ENCODE measurements at regions not wholly inside any gene's neighbourhood (a gene's known extent, or its start where the extent isn't known, plus 50 kb on each side); places are given as distances from the start of the nearest gene placed in this dataset.

GRCh38 chr3:124526601-124527000 is 203.7 kb upstream of the UMPS start:
- peaks cover 0 to 2% (median under 1%) of the 10 kb centered on the region in 4 donors for H3K4me1 ChIP-seq
- TF ChIP-seq POLR2AphosphoS5 (IDR thresholded peaks at IDR 0.05) (no peak), EP300 (IDR thresholded peaks at IDR 0.05) (no peak), POLR2A (IDR thresholded peaks at IDR 0.05) (no peak)
- TF ChIP-seq, protein P1, sequence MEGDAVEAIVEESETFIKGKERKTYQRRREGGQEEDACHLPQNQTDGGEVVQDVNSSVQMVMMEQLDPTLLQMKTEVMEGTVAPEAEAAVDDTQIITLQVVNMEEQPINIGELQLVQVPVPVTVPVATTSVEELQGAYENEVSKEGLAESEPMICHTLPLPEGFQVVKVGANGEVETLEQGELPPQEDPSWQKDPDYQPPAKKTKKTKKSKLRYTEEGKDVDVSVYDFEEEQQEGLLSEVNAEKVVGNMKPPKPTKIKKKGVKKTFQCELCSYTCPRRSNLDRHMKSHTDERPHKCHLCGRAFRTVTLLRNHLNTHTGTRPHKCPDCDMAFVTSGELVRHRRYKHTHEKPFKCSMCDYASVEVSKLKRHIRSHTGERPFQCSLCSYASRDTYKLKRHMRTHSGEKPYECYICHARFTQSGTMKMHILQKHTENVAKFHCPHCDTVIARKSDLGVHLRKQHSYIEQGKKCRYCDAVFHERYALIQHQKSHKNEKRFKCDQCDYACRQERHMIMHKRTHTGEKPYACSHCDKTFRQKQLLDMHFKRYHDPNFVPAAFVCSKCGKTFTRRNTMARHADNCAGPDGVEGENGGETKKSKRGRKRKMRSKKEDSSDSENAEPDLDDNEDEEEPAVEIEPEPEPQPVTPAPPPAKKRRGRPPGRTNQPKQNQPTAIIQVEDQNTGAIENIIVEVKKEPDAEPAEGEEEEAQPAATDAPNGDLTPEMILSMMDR (IDR thresholded peaks at IDR 0.05) = no peak
- peaks cover 0 to 11% (median 0%) of the 10 kb centered on the region in 4 donors for H3K9me3 ChIP-seq
- no peaks in the 10 kb centered on the region for H3K36me3 ChIP-seq
- DNase-seq = no peak
- H3K4me3 ChIP-seq = no peak overlapping the region
- intact Hi-C loops (cut with DNase I; ENCODE audit: low total_unique reads) = no loop called here
- WGBS, 5 donors = 87 to 100% (median 100%) methylated on average over 1 of the region's 1 CpG
- no peak overlapping the region for H3K27ac ChIP-seq
- no peaks in the 10 kb centered on the region for H3K27me3 ChIP-seq

GRCh38 chr3:124529826-124530571 is 200.3 kb upstream of the UMPS start:
- intact Hi-C loops (cut with DNase I; ENCODE audit: low total_unique reads) = no loop called here
- Histone ChIP-seq H3K9me3 (peaks cover 0 to 9% (median 0%) of the 10 kb centered on the region in 4 donors), H3K27me3 (no peaks in the 10 kb centered on the region), H3K4me3 (no peak overlapping the region), H3K36me3 (no peaks in the 10 kb centered on the region), H3K4me1 (no peaks in the 10 kb centered on the region), H3K27ac (no peak overlapping the region)
- TF ChIP-seq POLR2AphosphoS5 (IDR thresholded peaks at IDR 0.05) (no peak), EP300 (IDR thresholded peaks at IDR 0.05) (no peak), POLR2A (IDR thresholded peaks at IDR 0.05) (no peak)
- TF ChIP-seq, protein P1 (IDR thresholded peaks at IDR 0.05) = no peak
- 82 to 88% (median 84%) methylated on average over 3 of the region's 3 CpGs for WGBS, 5 donors
- DNase-seq = peak in 1 of 2 donors; percentile 16

GRCh38 chr3:124530916-124531315 is 199.3 kb upstream of the UMPS start:
- Histone ChIP-seq H3K36me3 (no peaks in the 10 kb centered on the region), H3K27me3 (no peaks in the 10 kb centered on the region), H3K9me3 (peaks cover 0 to under 1% (median 0%) of the 10 kb centered on the region in 4 donors), H3K4me1 (no peaks in the 10 kb centered on the region), H3K27ac (no peak overlapping the region), H3K4me3 (no peak overlapping the region)
- TF ChIP-seq EP300 (IDR thresholded peaks at IDR 0.05) (no peak), POLR2AphosphoS5 (IDR thresholded peaks at IDR 0.05) (no peak), POLR2A (IDR thresholded peaks at IDR 0.05) (no peak)
- TF ChIP-seq, protein P1 (IDR thresholded peaks at IDR 0.05) = no peak
- intact Hi-C loops (cut with DNase I; ENCODE audit: low total_unique reads) = no loop called here
- DNase-seq = no peak

DNA sequence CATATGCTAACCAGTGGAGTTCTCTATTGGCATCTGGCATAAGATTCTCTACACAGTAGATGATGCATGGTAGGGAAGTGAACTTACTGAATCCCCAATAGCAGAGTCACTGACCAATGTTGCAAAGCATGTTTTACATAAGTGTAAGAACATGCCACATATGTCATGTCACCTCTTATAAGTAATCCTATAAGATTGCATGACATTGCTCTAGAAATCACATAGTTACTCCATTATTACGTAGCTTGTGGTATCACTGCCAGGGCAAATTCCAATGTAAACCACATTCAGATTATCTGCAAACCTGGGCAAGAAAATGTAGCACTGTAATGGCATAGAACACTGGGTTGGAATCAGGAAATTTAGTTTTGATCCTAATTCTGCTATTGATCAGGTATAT is 198.2 kb upstream of the UMPS start:
- H3K9me3 ChIP-seq = no peaks in the 10 kb centered on the region
- DNase-seq = no peak
- 43 to 77% (median 62%) methylated on average over 1 of the region's 1 CpG for WGBS, 5 donors
- H3K36me3 ChIP-seq = no peaks in the 10 kb centered on the region
- H3K4me3 ChIP-seq = no peak overlapping the region
- H3K27ac ChIP-seq = no peak overlapping the region
- no peaks in the 10 kb centered on the region for H3K4me1 ChIP-seq
- TF ChIP-seq EP300 (IDR thresholded peaks at IDR 0.05) (no peak), POLR2AphosphoS5 (IDR thresholded peaks at IDR 0.05) (no peak), POLR2A (IDR thresholded peaks at IDR 0.05) (no peak)
- TF ChIP-seq, protein P1 (IDR thresholded peaks at IDR 0.05) = no peak
- intact Hi-C loops (cut with DNase I; ENCODE audit: low total_unique reads) = no loop called here
- H3K27me3 ChIP-seq = no peaks in the 10 kb centered on the region

Data from stomach (tissue), 8 donors.